Peyer's patch (tissue), 4 donors: ENCODE measurements at regions not wholly inside any gene's neighbourhood (a gene's known extent, or its start where the extent isn't known, plus 50 kb on each side); places are given as distances from the start of the nearest gene placed in this dataset.
"Not testable (repeated sequence)": the region's sequence is repeated elsewhere in the genome, so short reads cannot be mapped to it uniquely, and the experiment has no call there.

Source experiments
- DNase-seq, 3 donors: peaks; one replicate each; pipeline ENCODE4 v3.0.0-alpha.2; 2017 to 2019
- H3K27ac ChIP-seq, 4 donors: fragments of 200-600 bp; sonication (generic); one replicate each; pipeline ENCODE4 v1.5.1; 2016 to 2019
- H3K27me3 ChIP-seq, 2 donors: fragments of 200-600 bp; sonication (generic); one replicate each; pipeline ENCODE4 v1.5.1; 2019
- H3K36me3 ChIP-seq, 3 donors: fragments of 200-600 bp; sonication (generic); one replicate each; pipeline ENCODE4 v1.5.1; 2016 to 2019
- H3K4me1 ChIP-seq, 4 donors: fragments of 200-600 bp; sonication (generic); one replicate each; pipeline ENCODE4 v1.5.1; 2016 to 2019
- H3K4me3 ChIP-seq, 4 donors: fragments of 200-600 bp; sonication (generic); 1 replicate in 3 of 4; 2 replicates in 1 of 4; pipeline ENCODE4 v1.5.1; 2016 to 2019; ENCODE audit warnings: mild to moderate bottlenecking in 1 of 4
- H3K9me3 ChIP-seq, 4 donors: fragments of 200-600 bp; sonication (generic); one replicate each; pipeline ENCODE4 v1.5.1; 2016 to 2019; ENCODE audit warnings: mild to moderate bottlenecking in 1 of 4
- POLR2A ChIP-seq, 2 donors: fragments of 450-650 bp; IDR thresholded peaks; one replicate each; pipeline ENCODE4 v1.5.1; 2017; ENCODE audit warnings: antibody characterized with exemption in 2 of 2, mild to moderate bottlenecking in 2 of 2, moderate library complexity in 2 of 2
- TF ChIP-seq, protein P1 (sequence below), 6 experiments: fragments of 450-650 bp in 4 of 6; fragments of 200-600 bp in 2 of 6; sonication (generic) in 1 of 6; IDR thresholded peaks; one replicate each; pipeline ENCODE4 v1.5.1; 2017 to 2019; ENCODE audit warnings: antibody characterized with exemption in 6 of 6, mild to moderate bottlenecking in 3 of 6, moderate library complexity in 1 of 6

DNA sequence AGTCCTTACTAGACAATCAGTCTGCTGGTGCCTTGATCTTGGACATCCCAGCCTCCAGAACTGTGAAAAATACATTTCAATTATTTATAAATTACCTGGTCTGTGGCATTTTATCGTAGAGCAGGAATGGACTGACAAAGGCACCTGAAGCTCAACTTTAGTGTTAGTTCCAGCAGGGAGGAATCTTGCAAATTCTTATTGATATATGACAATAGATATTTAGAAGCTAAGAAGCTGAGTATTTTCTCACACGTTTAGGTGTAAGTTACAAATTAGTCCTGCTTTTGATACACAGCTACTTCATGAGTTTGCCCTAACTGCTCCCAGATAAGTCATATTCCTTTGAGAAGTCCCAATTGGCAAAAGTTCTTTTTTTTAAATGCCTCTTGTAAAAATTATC is 138.0 kb upstream of the ZNF217 start:
- Histone ChIP-seq H3K27me3 (no peaks in the 10 kb centered on the region), H3K4me1 (peaks cover 0 to 11% (median 1%) of the 10 kb centered on the region in 4 donors), H3K9me3 (no peaks in the 10 kb centered on the region), H3K36me3 (no peaks in the 10 kb centered on the region), H3K27ac (no peak overlapping the region), H3K4me3 (no peak overlapping the region)
- no peak for TF ChIP-seq POLR2A (IDR thresholded peaks at IDR 0.05)
- TF ChIP-seq, protein P1, sequence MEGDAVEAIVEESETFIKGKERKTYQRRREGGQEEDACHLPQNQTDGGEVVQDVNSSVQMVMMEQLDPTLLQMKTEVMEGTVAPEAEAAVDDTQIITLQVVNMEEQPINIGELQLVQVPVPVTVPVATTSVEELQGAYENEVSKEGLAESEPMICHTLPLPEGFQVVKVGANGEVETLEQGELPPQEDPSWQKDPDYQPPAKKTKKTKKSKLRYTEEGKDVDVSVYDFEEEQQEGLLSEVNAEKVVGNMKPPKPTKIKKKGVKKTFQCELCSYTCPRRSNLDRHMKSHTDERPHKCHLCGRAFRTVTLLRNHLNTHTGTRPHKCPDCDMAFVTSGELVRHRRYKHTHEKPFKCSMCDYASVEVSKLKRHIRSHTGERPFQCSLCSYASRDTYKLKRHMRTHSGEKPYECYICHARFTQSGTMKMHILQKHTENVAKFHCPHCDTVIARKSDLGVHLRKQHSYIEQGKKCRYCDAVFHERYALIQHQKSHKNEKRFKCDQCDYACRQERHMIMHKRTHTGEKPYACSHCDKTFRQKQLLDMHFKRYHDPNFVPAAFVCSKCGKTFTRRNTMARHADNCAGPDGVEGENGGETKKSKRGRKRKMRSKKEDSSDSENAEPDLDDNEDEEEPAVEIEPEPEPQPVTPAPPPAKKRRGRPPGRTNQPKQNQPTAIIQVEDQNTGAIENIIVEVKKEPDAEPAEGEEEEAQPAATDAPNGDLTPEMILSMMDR (IDR thresholded peaks at IDR 0.05) = no peak
- no peak for DNase-seq

DNA sequence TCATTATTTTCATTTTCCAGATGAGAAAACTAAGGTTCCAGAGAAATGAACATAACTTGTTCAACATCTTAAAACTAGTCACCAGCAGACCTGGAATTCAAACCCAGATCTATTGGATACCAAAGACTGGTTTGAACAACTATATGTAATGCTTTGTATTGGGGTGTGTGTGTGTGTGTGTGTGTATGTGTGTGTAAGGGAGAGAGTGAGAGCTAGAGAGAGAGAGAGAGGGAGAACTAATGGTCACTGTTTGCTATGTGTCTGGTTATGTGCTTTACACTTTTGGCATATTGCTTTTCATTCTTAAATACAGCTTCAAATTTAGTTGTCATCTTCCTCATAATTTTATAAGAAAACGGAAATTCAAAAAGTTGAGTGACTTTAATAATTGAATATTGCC is 134.7 kb upstream of the ZNF217 start:
- Histone ChIP-seq H3K27me3 (no peaks in the 10 kb centered on the region), H3K27ac (no peak overlapping the region), H3K36me3 (no peaks in the 10 kb centered on the region), H3K4me3 (no peak overlapping the region), H3K4me1 (peaks cover 0 to 3% (median 0%) of the 10 kb centered on the region in 4 donors), H3K9me3 (no peaks in the 10 kb centered on the region)
- DNase-seq = no peak
- no peak for TF ChIP-seq POLR2A (IDR thresholded peaks at IDR 0.05)
- TF ChIP-seq, protein P1 (IDR thresholded peaks at IDR 0.05) = no peak

DNA sequence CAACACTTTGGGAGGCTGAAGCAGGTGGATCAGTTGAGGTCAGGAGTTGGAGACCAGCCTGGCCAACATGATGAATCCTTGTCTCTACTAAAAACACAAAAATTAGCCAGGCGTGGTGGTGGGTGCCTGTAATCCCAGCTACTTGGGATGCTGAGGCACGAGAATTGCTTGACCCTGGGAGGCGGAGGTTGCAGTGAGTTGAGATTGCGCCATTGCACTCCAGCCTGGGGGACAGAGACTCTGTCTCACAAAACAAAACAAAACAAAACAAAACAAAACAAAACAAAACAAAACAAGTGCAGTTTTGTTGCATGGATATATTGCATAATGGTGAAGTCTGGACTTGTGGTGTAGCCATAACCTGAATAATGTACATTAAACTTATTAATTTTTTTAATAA is 133.6 kb upstream of the ZNF217 start:
- H3K27me3 ChIP-seq, H3K4me1 ChIP-seq, H3K36me3 ChIP-seq, H3K4me3 ChIP-seq, H3K27ac ChIP-seq, DNase-seq, H3K9me3 ChIP-seq: not testable (repeated sequence)

DNA sequence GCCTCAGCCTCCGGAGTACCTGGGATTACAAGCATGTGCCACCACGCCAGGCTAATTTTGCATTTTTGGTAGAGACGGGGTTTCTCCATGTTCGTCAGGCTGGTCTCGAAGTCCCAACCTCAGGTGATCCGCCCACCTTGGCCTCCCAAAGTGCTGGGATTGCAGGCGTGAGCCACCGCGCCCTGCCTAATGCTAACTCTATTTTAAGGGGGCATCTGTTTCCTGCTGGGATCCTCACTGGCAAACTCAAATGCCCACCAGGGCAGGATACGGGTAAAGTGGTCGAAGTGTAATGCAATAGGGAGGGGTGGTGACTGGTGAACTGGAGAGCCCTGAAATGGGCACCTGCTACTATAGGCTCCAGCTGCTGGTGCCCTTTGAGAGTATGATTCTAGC is 131.9 kb upstream of the ZNF217 start:
- H3K4me3 ChIP-seq = no peak overlapping the region

DNA sequence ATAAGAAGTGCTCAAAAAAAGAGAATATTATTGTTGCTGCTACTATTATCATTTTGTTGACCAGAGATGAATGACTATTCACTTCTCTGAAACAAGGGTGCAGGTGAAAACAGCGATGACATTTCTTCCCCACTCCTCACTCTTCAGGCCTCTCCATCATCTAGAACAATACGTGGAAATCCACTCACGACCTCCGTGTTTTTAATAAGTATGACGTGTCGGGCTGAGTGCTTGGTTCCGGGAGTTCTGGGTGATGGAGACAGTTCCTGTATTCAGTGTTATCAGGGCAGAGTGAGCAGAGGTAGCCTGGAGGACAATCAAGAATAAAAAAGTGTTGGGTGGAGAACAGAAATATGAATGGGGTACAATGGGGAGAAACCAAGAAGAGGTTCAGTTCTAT is 130.0 kb upstream of the ZNF217 start:
- Histone ChIP-seq H3K9me3 (no peaks in the 10 kb centered on the region), H3K27me3 (no peaks in the 10 kb centered on the region), H3K4me3 (no peak overlapping the region), H3K27ac (no peak overlapping the region), H3K36me3 (no peaks in the 10 kb centered on the region), H3K4me1 (no peaks in the 10 kb centered on the region)
- DNase-seq = no peak
- TF ChIP-seq POLR2A (IDR thresholded peaks at IDR 0.05) = no peak
- TF ChIP-seq, protein P1 (IDR thresholded peaks at IDR 0.05) = no peak

More for the DNA sequence above, 131.9 kb upstream of the ZNF217 start:
- DNase-seq = no peak
- Histone ChIP-seq H3K27ac (no peak overlapping the region), H3K9me3 (no peaks in the 10 kb centered on the region), H3K4me1 (peaks cover 0 to 3% (median 0%) of the 10 kb centered on the region in 4 donors), H3K27me3 (no peaks in the 10 kb centered on the region), H3K36me3 (no peaks in the 10 kb centered on the region)
- no peak for TF ChIP-seq POLR2A (IDR thresholded peaks at IDR 0.05)
- TF ChIP-seq, protein P1 (IDR thresholded peaks at IDR 0.05) = no peak

DNA sequence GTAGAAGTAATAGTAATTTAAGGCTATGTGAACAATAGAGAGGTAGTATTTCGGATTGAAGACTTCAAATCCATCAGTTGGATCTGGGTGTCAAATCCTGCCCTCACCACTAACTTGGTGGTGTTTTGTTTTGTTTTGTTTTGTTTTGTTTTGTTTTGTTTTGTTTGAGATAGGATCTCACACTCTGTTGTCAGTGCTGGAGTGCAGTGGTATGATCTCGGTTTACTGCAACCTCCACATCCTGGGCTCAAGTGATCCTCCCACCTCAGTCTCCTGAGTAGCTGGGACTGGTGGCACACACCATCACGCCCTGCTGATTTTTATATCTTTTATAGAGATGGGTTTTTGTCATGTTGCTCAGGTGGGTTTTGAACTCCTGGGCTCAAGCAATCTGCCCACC is 129.4 kb upstream of the ZNF217 start:
- no peak for DNase-seq
- no peaks in the 10 kb centered on the region for H3K27me3 ChIP-seq

More for the DNA sequence above, 129.4 kb upstream of the ZNF217 start:
- Histone ChIP-seq H3K27ac (no peak overlapping the region), H3K9me3 (no peaks in the 10 kb centered on the region), H3K4me3 (no peak overlapping the region), H3K36me3 (no peaks in the 10 kb centered on the region), H3K4me1 (no peaks in the 10 kb centered on the region)
- TF ChIP-seq, protein P1 (IDR thresholded peaks at IDR 0.05) = no peak
- TF ChIP-seq POLR2A (IDR thresholded peaks at IDR 0.05) = no peak
